ENCODE measurements at regions not wholly inside any gene's neighbourhood (a gene's known extent, or its start where the extent isn't known, plus 50 kb on each side); places are given as distances from the start of the nearest gene placed in this dataset.

DNA sequence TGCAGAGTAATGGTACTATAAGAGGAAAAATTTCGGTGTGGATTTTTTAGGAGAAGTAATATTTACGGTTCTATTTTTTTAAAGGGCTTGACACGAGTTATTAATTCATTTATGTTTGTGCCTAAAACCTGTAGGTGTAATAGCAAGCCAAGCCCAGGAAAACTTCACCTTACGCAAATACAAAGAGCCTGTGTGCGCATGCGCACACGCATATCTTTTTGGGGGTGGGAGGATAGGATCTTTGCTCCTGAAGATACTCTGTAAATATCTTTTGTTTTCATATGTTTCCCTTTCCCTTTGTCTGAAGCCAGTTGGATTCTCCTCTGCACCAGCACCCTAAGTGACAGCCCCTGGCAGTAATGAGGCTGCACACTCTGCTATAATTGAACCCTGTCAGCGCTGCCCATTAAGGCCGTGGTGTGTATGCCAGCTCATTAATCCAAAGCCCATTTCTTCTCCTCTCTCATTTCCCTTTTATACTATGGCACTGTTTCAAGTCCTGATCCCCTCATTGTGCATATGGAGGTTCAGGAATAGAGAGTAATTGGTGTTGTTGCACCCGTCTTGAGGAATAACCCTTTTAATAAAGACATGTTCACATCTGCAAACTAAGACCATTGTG lies 327.2 kb upstream of the E2F7 start:
- no peak for DNase-seq

DNA sequence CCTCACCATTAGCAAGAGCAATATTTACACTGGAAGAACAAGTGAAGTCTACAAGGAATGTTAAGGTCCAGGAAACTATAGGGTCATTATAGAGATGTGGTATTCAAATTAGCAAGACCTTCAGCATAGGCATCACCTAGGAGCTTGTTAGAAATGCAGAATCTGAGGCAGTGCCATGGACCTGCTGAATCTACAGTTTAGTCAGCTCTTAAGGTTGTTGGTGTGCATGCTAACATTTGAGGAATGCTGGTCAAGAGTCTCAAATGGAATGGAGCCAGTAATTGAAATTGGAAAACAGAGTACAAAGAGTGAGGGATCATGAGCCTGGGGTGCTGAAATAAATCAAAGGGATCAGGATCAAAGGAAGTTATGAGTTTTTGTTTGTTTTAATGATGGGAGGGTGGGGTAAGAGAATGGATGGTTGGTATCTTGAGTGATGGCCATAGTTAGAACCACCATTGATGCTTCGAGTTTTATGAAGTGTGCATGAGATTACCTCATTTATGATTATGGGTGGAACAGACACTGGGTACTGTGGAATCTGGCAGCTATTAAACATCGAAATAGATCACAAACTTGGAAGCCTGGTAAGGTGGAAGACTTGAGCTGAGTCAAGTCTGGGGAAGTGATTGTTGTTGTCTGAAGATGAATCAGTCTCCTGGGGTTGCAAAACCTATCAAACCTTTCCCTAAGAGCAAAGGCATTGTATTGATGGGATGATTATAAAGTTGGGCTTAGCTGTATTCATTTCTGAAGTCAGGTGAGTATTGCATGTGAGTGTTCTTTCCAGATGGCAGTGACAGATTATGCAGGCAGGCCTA lies 323.3 kb upstream of the E2F7 start:
- no peak for DNase-seq

DNA sequence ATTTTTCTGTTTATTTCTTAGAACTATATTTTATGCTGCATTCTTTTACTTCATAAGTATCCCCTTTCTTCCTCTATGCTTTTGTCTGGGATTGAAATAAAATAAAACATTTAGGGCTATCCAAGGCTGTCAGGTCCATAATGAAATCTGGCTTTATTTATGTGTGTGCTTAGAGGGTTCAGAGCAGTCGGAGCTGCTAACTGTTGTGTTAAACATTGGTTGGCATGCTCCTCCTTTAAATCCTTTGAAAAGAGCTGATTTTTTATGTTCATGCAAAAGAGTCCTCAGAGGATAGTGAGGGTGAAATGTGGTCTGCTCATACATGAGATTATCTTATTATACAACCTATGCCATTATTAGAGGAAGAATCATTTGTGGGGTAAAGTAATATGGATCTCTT lies 322.3 kb upstream of the E2F7 start:
- DNase-seq, result no peak

DNA sequence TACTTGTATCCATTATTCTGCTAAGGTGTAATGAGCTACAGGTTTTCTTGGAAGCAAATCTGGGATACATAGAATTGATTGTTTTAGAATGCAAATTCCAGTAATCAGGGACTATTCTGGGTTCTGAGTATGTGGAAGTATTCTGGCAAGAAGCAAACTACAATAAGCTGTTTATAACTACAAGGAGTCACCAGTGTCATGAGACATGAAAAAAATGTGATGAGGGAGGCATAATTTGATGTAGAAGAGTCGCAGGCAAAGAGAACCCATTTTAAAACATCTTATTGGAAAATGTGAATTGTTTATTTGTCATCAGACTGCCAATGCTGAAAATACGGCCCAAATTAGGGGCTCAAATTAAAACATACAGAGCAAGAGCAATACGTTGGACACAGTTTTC lies 321.8 kb upstream of the E2F7 start:
- no peak for DNase-seq

DNA sequence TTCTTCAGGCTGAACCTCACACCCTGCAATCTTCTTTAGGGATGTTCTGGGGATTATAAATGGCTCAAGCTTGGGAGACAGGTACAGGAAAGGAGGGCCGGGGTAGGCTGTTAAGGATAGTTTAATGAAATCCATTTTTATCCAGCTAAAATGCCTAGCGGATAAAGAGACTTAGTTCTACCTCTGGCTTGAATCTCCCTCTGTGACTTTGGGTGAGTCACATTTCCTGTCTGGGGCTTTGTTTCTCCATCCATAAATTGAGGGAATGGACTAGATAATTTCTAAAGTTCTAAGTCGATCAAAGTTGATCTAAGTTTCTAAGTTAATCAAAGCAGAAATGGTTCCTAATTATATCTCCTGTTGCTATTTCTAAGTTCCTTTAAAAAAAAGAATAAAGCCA lies 319.6 kb upstream of the E2F7 start:
- DNase-seq, result no peak

DNA sequence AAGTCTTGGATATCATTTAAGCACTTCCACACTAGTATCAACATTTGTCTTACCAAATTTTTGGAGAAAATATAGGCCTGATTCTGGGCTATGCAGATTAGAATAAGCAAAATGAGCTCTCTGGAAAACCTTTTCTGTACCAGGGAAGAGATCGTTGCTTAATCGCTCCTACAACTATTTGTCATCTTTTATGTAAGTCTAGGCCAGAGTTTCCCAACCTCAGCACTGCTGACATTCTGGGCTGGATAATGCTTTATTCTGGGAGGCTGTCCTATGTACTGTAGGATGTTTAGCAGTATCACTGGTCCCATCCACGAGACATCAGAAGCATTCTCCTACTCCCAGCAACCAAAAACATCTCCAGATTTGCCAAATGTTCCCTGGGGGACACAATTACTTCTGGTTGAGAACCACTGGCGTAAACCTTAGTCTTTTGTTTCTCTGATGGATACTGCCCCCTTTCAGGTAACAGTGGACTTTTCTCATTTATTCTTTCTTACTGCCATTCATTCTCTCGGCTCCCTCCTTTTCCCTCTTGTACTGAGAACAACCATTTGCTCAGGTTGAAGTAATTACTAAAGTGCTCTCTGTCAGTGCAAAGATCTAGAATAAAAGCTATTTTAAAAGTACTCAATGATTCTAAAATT lies 316.9 kb upstream of the E2F7 start:
- DNase-seq, result no peak

DNA sequence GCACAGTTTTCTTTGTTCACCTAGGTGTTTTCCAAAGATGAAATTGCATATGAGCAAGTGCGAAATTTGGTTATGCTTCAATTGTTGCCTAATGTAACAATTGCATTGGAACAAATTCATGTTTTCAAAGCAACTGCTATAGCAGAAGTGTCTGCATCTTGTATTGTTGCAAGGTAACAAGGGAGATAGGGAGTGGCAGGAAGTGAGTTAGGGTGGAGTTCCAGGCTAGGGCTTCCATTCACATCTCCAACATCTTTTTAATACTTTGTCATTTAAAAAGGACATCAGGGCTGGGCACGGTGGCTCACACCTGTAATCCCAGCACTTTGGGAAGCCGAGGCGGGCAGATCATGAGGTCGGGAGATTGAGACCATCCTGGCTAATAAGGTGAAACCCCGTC lies 312.3 kb upstream of the E2F7 start:
- no peak for DNase-seq

DNA sequence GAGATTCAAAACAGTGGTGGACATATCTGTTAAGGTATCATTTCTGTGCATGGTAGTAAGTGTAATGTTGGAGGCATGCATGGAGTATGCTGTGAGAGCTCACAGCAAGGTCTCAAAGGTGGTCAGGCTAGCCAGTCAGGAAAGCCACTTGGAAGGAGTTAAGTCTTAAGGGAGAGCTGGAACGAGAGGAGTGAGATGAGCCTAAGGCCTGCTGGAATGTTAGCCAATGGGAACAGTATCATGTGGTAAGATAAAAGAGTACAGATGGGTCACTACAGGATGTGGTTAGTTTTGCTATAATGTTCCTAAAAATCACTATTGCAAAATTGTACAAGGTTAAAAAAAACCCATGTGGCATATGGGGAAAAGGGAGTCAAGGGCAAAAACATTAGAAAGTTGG lies 311.7 kb upstream of the E2F7 start:
- DNase-seq, result no peak

DNA sequence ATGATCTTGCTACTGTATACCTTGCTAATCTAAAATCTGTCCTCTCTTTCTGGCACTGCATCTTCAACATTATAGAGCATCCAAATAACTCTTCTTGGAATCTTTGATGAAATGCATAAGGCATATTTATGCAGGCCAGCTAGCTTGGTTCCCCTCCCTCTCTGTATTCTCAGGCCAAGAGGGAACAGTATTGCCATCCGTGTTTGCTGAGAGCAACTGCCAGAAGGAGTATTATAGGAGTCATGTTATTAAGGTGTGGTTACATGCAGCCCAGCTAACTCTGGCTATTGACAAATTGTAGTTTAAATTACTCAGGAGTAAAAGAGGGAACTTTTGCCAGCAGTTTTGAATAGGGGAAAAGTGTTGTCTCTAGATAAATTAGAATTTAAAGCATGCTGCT lies 309.3 kb upstream of the E2F7 start:
- DNase-seq, result no peak

DNA sequence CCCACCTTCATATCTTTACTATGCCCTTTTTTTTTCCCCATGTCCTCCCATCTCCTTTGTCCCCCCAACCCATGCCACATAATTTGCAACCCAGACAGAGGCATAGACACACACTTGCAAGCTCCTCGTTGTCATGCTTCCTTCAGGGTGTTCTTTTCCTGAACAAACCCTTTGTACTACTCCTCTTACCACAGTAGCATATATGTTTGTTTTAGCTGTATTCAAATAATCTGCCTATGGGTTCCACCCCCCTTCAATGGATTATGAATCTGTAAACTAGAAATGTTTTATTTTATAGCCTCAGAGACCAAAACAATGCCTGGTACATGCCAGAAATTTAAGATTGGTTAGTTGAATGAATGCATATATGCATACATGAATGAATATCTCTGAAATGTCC lies 307.1 kb upstream of the E2F7 start:
- DNase-seq, result no peak

DNA sequence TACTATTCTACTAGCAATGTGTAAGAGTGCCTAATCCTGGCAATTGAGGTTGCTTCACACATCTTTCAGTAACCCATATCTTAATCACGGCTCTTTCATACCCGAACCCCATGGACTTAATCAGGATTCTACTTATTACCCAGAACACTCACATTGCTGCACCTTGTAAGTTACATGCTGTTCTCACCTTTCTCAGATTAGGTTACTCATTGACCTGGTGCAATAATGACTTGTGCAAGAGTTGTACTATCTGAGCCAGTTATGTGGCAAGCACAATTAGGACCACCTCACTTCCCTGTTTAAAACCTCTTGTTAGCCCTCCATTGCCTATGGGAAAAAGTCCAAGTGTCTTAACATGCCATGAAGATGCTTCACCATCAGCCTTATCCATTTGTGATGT lies 306.7 kb upstream of the E2F7 start:
- no peak for DNase-seq

DNA sequence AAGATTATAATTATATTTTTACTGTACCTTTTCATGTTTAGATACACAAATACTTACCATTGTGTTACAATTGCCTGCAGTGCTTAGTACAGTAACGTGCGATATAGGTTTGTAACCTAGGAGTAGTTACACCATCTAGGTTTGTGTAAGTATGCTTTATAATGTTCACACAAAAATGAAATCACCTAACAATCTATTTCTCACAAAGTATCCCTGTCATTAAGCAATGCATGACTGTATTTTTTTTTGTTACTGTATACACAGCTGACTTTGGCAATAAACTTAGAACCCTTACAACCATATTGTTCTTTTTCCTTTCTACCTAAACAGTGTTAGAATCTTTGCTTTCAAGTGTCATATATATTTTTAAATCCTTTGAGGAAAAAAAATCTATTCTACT lies 303.0 kb upstream of the E2F7 start:
- DNase-seq, result no peak

DNA sequence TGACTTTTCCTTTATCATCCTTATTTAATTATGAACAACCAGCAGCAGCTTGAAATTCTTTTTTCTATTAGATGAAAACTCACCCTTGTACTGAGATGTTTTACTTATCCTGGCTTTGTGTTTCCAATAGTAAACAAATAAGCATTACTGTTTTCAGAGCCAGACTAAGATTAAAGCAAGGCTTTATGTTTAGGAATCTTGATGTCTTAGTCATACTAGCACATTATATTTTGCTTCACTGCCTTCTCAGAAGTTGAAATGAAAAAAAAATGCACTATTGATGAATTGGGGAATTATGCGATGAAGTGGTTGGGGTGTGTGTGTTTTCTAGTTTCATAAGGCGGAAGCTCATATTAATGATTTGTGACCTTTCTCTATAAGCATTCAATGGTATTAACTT lies 301.2 kb upstream of the E2F7 start:
- DNase-seq, result no peak

DNA sequence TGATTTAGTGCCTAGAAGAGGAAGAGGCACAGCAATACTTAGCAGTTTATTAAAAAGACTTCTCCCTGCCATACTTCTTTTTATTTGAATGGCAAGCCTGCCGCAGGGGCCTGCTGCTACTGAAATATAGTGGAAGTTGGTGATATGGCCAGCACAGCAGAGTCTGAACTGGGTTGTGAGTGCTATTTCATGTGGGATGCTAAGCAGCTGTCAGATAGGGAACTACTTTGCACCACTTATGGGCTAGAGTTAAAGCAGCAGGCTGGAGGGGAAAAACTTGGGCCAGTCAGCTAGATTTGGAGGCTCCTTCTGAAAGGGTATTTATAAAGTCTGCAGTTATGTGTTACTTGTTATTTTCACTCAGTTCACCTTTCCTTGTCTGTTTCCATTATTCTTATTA lies 299.0 kb upstream of the E2F7 start:
- DNase-seq, result no peak

DNA sequence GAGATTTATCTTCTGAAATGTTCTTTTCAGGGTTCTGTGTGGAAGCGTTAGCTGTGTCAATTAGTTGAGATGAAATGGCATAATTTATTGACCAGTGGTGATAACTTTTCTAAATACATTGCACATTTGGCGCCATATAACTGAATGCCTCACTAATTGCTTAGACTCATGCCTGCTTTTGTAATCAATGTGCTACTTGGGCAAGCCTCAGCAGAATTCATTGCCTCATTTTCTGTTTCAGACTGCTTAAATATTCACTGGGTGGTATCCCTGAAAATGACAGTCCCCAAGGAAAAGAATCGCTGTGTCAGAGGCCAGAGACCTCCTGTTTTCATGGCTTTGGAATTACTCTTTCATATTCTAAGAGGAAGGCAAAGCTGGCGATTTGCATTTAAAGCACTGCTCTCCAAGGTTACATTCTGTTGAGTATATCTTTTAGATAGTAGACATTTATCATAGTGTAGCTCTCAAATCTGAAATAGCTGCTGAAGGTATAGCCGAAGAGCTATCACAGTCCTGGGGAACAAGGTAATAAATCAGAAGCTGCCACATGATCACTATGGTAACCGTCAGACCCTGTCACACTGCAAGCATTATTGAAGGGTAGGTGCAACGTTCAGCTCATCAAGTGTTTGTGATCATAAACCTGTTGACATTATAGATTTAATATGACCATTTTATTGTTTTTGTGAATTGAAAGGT lies 297.3 kb upstream of the E2F7 start:
- no peak for DNase-seq

DNA sequence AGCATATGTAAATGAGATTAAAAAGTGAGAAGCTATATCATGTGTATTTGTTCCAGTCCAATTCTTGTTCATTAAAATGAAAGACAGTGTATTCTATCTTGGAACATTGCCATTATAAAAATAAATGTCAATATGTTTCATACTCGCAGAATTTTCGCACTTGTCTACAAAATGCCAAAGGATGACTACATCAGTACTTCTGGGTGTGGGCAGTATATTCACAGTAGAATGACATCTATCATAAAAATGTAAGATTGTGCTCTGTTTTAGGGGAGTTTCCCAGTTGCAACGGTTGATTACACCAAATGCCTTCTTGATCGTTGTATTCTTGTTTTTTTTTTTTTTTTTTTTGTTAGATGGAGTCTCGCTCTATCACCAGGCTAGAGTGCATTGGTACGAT lies 292.3 kb upstream of the E2F7 start:
- no peak for DNase-seq

DNA sequence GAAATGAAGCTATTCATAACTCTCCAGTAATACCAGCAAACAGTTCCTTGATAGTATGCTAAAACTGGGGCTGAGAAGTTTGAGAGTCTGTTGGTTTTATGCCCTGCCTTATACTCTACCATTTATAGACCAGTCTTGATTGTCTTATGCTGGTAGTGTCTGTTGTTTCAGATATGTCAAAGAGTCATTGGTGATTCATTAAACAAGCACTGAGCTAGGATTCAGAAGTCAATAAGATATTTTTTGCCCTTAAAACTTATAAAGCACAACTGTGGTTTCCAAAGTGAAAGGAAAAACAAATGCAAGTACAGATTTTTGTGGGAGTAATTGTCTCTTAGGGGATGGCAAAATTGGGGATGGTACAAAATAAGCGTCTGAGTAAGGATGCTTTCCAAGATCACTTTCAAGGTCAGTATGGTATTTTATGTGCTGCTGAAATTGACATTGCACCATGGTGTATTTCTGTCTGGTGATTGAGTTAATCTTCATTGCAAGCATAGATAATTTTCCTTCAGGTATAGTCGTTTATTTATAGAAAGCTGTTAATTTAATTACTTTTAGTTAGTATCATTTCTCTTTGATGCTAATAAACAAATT lies 289.5 kb upstream of the E2F7 start:
- no peak for DNase-seq

DNA sequence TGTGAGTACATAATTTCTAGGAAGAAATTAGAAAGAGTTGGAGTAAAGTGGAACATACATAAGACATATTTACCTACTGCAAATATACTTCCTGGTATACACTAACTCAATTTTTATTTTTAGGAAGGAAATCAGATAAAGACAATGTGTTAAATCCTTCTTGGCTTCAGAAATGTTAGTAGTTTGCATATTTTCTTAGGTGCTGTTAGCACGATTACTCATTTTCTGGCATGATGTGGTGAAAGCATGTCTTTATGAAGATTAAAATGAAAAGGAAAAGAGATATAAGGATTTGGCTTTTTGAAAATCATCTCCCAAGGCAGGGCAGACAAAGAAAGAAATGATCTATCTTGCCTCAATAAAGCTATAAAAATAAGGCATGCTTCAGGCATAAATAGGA lies 287.6 kb upstream of the E2F7 start:
- DNase-seq, result no peak

DNA sequence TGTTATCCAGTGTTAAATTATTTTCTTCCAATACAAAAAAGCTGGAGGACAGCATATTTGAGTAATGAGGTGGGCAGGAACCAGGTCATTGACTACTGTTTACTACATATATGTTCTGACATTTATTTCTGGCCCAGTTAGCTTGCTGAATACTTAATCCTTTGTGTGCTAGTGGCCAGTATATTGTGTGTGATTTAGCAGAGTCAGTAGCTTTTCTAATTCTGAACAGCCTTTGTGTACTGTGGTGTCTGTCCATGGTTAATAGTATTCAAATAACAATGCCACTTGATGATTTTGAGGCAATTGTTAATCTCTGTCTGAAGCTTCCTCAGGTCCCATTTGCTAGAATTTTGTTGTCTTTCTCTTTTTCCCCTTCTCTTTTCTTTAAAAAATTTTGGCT lies 286.5 kb upstream of the E2F7 start:
- DNase-seq, result no peak

DNA sequence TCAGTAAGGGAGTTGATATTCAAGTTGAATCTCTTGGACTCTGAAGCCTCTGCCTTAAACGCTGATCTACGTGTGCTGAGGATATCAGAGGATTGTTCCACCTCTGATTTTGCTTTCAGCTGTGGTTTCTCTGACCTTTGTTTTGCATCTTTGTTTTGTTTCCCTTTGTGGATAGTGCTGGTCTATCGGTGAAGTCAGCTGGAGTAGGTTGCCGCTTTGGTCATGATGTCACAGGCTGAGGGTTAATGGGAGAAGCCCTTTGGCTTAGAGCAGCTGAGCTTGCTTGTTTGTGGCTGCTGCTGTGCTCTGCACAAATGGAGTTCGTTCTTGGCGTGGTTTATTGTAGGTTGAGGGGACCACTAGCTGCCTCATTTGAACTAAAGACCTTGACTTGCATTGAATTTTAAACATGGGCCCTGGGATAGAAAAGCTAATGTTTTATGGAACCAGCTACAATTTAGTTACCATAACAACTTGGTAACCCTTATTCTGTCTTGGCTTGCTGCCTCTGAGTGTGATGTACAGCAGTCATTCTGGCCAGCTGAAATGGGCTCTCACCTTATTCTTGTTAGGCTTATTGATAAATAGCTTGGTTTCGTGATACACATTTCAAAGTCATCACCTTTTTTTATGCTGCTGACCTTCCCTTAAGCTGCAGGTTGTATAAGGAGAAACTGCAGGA lies 284.5 kb upstream of the E2F7 start:
- no peak for DNase-seq

DNA sequence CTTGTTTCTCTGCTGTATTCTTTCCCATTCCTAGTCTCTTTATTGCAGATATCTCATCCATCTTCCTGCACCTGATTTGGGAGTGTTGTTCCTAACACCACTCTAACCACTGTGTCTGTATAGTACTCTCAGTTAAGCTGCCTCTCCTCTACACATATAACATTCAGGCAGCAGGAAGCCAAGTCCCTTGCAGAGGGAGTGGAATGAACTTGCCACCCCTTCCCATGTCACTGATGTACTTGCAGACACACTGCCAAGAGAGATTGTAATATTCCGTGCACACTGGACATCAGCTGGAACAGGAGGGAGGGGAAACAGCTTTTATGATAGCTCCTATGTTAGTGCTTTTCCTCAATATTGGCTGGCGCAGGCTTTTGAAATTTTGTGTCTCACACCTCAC lies 281.6 kb upstream of the E2F7 start:
- no peak for DNase-seq

DNA sequence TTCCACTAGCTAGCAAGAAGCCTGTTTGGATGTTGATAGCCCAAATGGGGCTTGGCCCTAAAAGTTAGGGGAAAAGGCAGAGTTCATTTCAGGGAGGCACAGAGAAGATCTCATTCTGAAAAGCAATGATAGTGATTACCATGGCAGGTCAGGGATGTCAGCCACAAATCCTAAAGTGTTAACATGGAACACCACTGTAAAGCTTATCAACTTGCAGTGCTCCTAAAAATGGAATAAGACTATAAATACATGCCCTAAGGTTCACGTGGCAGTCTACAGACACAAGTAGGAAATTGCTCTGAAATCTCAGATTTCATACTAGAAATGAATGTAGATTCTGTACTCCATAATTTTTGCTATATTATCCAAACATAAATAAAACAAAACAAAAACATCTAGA lies 280.0 kb upstream of the E2F7 start:
- DNase-seq, result no peak

DNA sequence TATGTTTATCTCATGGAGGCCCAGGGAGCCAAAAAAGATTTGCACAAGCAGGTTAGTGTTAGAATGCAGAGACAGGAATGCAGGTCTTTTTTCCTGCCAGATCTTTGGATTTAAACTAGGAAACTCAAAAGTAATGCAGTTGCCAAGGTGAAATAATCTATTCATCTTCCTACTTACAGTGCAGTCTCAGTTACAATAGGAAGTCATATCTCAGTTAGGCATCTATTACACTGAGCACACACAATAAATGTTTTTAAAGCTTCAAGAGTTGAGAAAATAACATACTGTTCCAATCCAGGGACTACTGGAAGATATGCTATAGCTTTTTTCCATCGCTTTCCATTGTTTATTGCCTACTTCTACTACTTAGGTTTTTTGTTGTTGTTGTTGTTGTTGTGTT lies 279.3 kb upstream of the E2F7 start:
- no peak for DNase-seq
